Glutamatergic neuron (in vitro differentiated cells): ENCODE measurements at regions not wholly inside any gene's neighbourhood (a gene's known extent, or its start where the extent isn't known, plus 50 kb on each side); places are given as distances from the start of the nearest gene placed in this dataset.
"Not testable (repeated sequence)": the region's sequence is repeated elsewhere in the genome, so short reads cannot be mapped to it uniquely, and the experiment has no call there.

ENCODE experiments used
- DNase-seq: peaks from one replicate; pipeline ENCODE4 v3.0.0; 2022
- H3K27ac Mint-ChIP-seq: one replicate; pipeline ENCODE4 v1.8.0; 2020; ENCODE audit warnings: mild to moderate bottlenecking, mixed read lengths, inconsistent platforms; ENCODE audit not compliant: unreplicated experiment
- H3K27me3 Mint-ChIP-seq: one replicate; pipeline ENCODE4 v1.8.0; 2020; ENCODE audit warnings: mild to moderate bottlenecking, moderate library complexity, mixed read lengths, inconsistent platforms; ENCODE audit not compliant: unreplicated experiment
- H3K36me3 Mint-ChIP-seq: one replicate; pipeline ENCODE4 v1.8.0; 2020; ENCODE audit warnings: mild to moderate bottlenecking, mixed read lengths, inconsistent platforms; ENCODE audit not compliant: unreplicated experiment
- H3K4me1 Mint-ChIP-seq: one replicate; pipeline ENCODE4 v1.8.0; 2020; ENCODE audit warnings: mild to moderate bottlenecking, low read depth, mixed read lengths, inconsistent platforms; ENCODE audit not compliant: unreplicated experiment
- H3K4me3 Mint-ChIP-seq: one replicate; pipeline ENCODE4 v1.8.0; 2020; ENCODE audit warnings: mild to moderate bottlenecking, mixed read lengths, inconsistent platforms; ENCODE audit not compliant: unreplicated experiment
- H3K9me3 Mint-ChIP-seq: one replicate; pipeline ENCODE4 v1.8.0; 2020; ENCODE audit warnings: mild to moderate bottlenecking, moderate library complexity, mixed read lengths, inconsistent platforms; ENCODE audit not compliant: unreplicated experiment
- CTCF ChIP-seq: fragments of 200-600 bp; sonication (generic); IDR thresholded peaks from one replicate; pipeline ENCODE4 v1.5.0; 2021; ENCODE audit not compliant: partially characterized antibody, unreplicated experiment

GRCh38 chr13:58376775-58377174, 745.2 kb downstream of the PCDH17 start:
- no peaks in the 10 kb centered on the region for H3K27me3 Mint-ChIP-seq
- no peak overlapping the region for H3K27ac Mint-ChIP-seq
- no peaks in the 10 kb centered on the region for H3K4me1 Mint-ChIP-seq
- no peaks in the 10 kb centered on the region for H3K9me3 Mint-ChIP-seq
- no peaks in the 10 kb centered on the region for H3K36me3 Mint-ChIP-seq
- TF ChIP-seq CTCF = no peak
- H3K4me3 Mint-ChIP-seq = no peak overlapping the region
- DNase-seq = no peak

- no peak overlapping the region for H3K27ac Mint-ChIP-seq
- H3K27me3 Mint-ChIP-seq = no peaks in the 10 kb centered on the region
- no peaks in the 10 kb centered on the region for H3K36me3 Mint-ChIP-seq
- H3K4me1 Mint-ChIP-seq = no peaks in the 10 kb centered on the region
- H3K4me3 Mint-ChIP-seq = no peak overlapping the region
- H3K9me3 Mint-ChIP-seq = no peaks in the 10 kb centered on the region
- DNase-seq = no peak
- no peak for TF ChIP-seq CTCF
These were observed 747.7 kb downstream of the PCDH17 start for GRCh38 chr13:58379221-58379620.

- H3K27ac Mint-ChIP-seq, H3K36me3 Mint-ChIP-seq, H3K9me3 Mint-ChIP-seq, H3K4me3 Mint-ChIP-seq, H3K4me1 Mint-ChIP-seq, H3K27me3 Mint-ChIP-seq, DNase-seq: not testable (repeated sequence)
These were observed 753.8 kb downstream of the PCDH17 start for GRCh38 chr13:58385336-58385735.

- Mint-ChIP-seq H3K36me3 (peaks cover 9% of the 10 kb centered on the region), H3K27me3 (no peaks in the 10 kb centered on the region), H3K9me3 (peaks cover 4% of the 10 kb centered on the region), H3K27ac (no peak overlapping the region), H3K4me1 (no peaks in the 10 kb centered on the region), H3K4me3 (no peak overlapping the region)
- TF ChIP-seq CTCF = no peak
- DNase-seq = no peak
These were observed 766.2 kb downstream of the PCDH17 start for GRCh38 chr13:58397596-58398387.

- H3K36me3 Mint-ChIP-seq = peaks cover 9% of the 10 kb centered on the region
- no peak overlapping the region for H3K4me3 Mint-ChIP-seq
- H3K4me1 Mint-ChIP-seq = no peaks in the 10 kb centered on the region
- peaks cover 4% of the 10 kb centered on the region for H3K9me3 Mint-ChIP-seq
- no peak for DNase-seq
- H3K27ac Mint-ChIP-seq = no peak overlapping the region
- TF ChIP-seq CTCF = no peak
- no peaks in the 10 kb centered on the region for H3K27me3 Mint-ChIP-seq
These were observed 767.7 kb downstream of the PCDH17 start for GRCh38 chr13:58399263-58399662.
